Esophagus squamous epithelium (tissue), 5 donors: ENCODE measurements at regions not wholly inside any gene's neighbourhood (a gene's known extent, or its start where the extent isn't known, plus 50 kb on each side); places are given as distances from the start of the nearest gene placed in this dataset.
A peak's percentile ranks its signal among the peaks of the same experiment; 100 is the strongest.

Experiments used
- DNase-seq: peaks from one replicate; lab custom pipeline; 2025; lab: John Stamatoyannopoulos, UW
- H3K27ac ChIP-seq, 4 donors: fragments of 200-600 bp; sonication (generic); one replicate each; pipeline ENCODE4 v1.5.1; 2016 to 2019; ENCODE audit warnings: mild to moderate bottlenecking in 1 of 4
- H3K27me3 ChIP-seq, 4 donors: fragments of 200-600 bp; sonication (generic); 1 replicate in 3 of 4; 2 replicates in 1 of 4; pipeline versions ENCODE4 v1.5.1 to v1.6.0; 2017 to 2021; ENCODE audit warnings: antibody characterized with exemption in 1 of 4
- H3K36me3 ChIP-seq, 3 donors: fragments of 200-600 bp; sonication (generic); one replicate each; pipeline ENCODE4 v1.5.1; 2016 to 2019
- H3K4me1 ChIP-seq, 3 donors: fragments of 200-600 bp; sonication (generic); one replicate each; pipeline ENCODE4 v1.5.1; 2017 to 2019
- H3K4me3 ChIP-seq, 4 donors: fragments of 200-600 bp; sonication (generic); 1 replicate in 3 of 4; 2 replicates in 1 of 4; pipeline ENCODE4 v1.5.1; 2016 to 2019; ENCODE audit warnings: mild to moderate bottlenecking in 2 of 4, moderate library complexity in 1 of 4
- H3K9me3 ChIP-seq, 3 donors: fragments of 200-600 bp; sonication (generic); one replicate each; pipeline ENCODE4 v1.5.1; 2016 to 2019
- POLR2A ChIP-seq, 4 donors: fragments of 450-650 bp; IDR thresholded peaks; one replicate each; pipeline ENCODE4 v1.6.1; 2017; ENCODE audit warnings: antibody characterized with exemption in 4 of 4, mild to moderate bottlenecking in 4 of 4, moderate library complexity in 3 of 4
- WGBS, 2 donors: methylation state at CpG; one replicate each; pipeline ENCODE4 v1.1.5; 2018; 5-methylcytosine and 5-hydroxymethylcytosine counted together
- intact Hi-C: fragments of 100-400 bp; cut with DNase I; formaldehyde crosslinking; loops from one replicate; pipeline ENCODE4 v1.15.0; 2022
- TF ChIP-seq, protein P1 (sequence below), 6 experiments: fragments of 450-650 bp in 4 of 6; fragments of 200-600 bp in 2 of 6; sonication (generic) in 2 of 6; IDR thresholded peaks; one replicate each; pipeline ENCODE4 v1.5.1; 2016 to 2019; ENCODE audit warnings: antibody characterized with exemption in 6 of 6, mild to moderate bottlenecking in 4 of 6, moderate library complexity in 4 of 6
- donor health status: DM: yes; HTN: yes; CAD: no.

- no peak for DNase-seq
- H3K4me3 ChIP-seq = no peak overlapping the region
- no peaks in the 10 kb centered on the region for H3K9me3 ChIP-seq
- intact Hi-C loops = no loop called here
- WGBS, 2 donors = 37 to 49% methylated on average over 6 of the region's 6 CpGs
- peaks cover 0 to 9% (median 0%) of the 10 kb centered on the region in 3 donors for H3K4me1 ChIP-seq
- no peak for TF ChIP-seq POLR2A (IDR thresholded peaks at IDR 0.05)
- TF ChIP-seq, protein P1, sequence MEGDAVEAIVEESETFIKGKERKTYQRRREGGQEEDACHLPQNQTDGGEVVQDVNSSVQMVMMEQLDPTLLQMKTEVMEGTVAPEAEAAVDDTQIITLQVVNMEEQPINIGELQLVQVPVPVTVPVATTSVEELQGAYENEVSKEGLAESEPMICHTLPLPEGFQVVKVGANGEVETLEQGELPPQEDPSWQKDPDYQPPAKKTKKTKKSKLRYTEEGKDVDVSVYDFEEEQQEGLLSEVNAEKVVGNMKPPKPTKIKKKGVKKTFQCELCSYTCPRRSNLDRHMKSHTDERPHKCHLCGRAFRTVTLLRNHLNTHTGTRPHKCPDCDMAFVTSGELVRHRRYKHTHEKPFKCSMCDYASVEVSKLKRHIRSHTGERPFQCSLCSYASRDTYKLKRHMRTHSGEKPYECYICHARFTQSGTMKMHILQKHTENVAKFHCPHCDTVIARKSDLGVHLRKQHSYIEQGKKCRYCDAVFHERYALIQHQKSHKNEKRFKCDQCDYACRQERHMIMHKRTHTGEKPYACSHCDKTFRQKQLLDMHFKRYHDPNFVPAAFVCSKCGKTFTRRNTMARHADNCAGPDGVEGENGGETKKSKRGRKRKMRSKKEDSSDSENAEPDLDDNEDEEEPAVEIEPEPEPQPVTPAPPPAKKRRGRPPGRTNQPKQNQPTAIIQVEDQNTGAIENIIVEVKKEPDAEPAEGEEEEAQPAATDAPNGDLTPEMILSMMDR (IDR thresholded peaks at IDR 0.05) = no peak
- no peak overlapping the region for H3K27ac ChIP-seq
- no peaks in the 10 kb centered on the region for H3K27me3 ChIP-seq
- no peaks in the 10 kb centered on the region for H3K36me3 ChIP-seq
Observed at GRCh38 chr14:95395098-95395737, 75.5 kb upstream of the CLMN start.

DNA sequence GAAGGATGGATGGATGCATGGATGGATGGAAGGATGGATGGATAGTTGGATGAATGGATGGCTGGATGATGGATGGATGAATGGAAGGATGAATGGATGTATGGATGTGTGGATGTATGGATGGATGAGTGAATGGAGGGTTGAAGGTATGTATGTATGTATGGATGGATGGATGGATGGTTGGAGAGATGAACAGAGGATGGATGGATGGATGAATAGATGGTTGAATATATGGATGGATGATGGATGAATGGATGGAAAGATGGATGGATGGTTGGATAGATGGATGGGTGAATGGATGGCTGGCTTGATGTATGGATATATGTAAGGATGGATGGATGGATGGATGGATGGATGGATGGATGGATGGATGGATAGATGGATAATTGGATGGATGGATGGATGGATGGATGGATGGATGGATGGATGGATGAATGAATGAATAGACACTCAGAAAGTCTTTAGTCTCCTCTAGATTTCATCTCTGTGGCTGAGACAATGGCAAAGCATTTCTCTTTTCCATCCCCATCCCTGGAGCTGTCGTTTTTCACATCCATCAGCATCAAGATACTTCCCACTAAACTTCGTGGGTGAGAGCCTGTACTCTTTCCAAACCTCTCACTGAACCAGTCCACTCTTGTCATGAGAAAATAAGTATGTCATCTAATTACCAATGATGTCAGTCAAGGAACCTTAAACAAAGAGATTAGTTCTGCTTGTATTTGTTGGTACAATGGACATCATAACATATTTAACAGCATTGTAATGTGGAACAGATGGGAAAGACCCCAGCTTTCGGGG, 74.8 kb upstream of the CLMN start:
- H3K4me3 ChIP-seq = no peak overlapping the region
- no peak for TF ChIP-seq POLR2A (IDR thresholded peaks at IDR 0.05)
- TF ChIP-seq, protein P1 (IDR thresholded peaks at IDR 0.05) = no peak
- H3K36me3 ChIP-seq = no peaks in the 10 kb centered on the region
- H3K27ac ChIP-seq = no peak overlapping the region
- H3K27me3 ChIP-seq = no peaks in the 10 kb centered on the region
- 36 to 56% methylated on average over 3 of the region's 3 CpGs for WGBS, 2 donors
- intact Hi-C loops = no loop called here
- no peak for DNase-seq
- peaks cover 0 to 9% (median 0%) of the 10 kb centered on the region in 3 donors for H3K4me1 ChIP-seq
- H3K9me3 ChIP-seq = no peaks in the 10 kb centered on the region

GRCh38 chr14:95392841-95393240, 73.1 kb upstream of the CLMN start:
- no peak for TF ChIP-seq POLR2A (IDR thresholded peaks at IDR 0.05)
- TF ChIP-seq, protein P1 (IDR thresholded peaks at IDR 0.05) = no peak
- no peaks in the 10 kb centered on the region for H3K27me3 ChIP-seq
- no peaks in the 10 kb centered on the region for H3K36me3 ChIP-seq
- DNase-seq = no peak
- no peak overlapping the region for H3K4me3 ChIP-seq
- no peaks in the 10 kb centered on the region for H3K9me3 ChIP-seq
- no peak overlapping the region for H3K27ac ChIP-seq
- H3K4me1 ChIP-seq = peaks cover 0 to 9% (median 0%) of the 10 kb centered on the region in 3 donors
- intact Hi-C loops = no loop called here
- 70 to 76% methylated on average over 5 of the region's 5 CpGs for WGBS, 2 donors

GRCh38 chr14:95391331-95391730, 71.6 kb upstream of the CLMN start:
- intact Hi-C loops = no loop called here
- peaks cover 0 to 9% (median 0%) of the 10 kb centered on the region in 3 donors for H3K4me1 ChIP-seq
- 77 to 84% methylated on average over 2 of the region's 2 CpGs for WGBS, 2 donors
- no peak overlapping the region for H3K4me3 ChIP-seq
- H3K27me3 ChIP-seq = peaks cover 0 to 5% (median 0%) of the 10 kb centered on the region in 4 donors
- H3K9me3 ChIP-seq = no peaks in the 10 kb centered on the region
- no peak for TF ChIP-seq POLR2A (IDR thresholded peaks at IDR 0.05)
- TF ChIP-seq, protein P1 (IDR thresholded peaks at IDR 0.05) = no peak
- DNase-seq = no peak
- no peak overlapping the region for H3K27ac ChIP-seq
- H3K36me3 ChIP-seq = no peaks in the 10 kb centered on the region

DNA sequence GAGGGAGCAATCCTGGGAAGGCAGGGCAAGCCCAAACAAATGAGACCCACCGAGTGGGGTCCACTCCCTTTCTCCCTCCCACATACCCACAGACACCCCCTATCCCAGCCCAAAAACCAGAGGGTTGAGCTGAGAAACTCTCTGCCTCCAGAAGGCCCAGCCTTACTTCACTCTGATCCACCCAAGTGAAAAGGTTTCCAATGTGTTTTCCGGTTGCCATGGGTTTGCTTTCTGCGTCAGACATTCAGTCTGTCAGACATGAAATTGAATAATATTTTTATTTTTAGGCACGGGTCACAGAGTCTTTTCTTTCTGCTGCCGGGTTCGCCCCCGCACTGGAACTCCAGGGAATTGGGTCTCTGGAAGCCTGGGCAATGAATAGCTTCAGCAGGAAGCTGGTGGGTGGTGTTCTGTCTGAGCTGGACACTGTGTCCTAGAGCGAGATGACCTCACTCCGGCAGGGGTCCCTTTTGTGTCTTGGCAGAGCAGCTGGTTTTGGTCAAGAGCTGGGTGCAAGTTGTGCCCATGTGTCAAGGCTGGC, 69.8 kb upstream of the CLMN start:
- intact Hi-C loops = no loop called here
- no peak for DNase-seq
- no peaks in the 10 kb centered on the region for H3K9me3 ChIP-seq
- no peak for TF ChIP-seq POLR2A (IDR thresholded peaks at IDR 0.05)
- TF ChIP-seq, protein P1 (IDR thresholded peaks at IDR 0.05) = no peak
- WGBS, 2 donors = 59 to 71% methylated on average over 6 to 8 of the region's 9 CpGs
- peaks cover 0 to 6% (median 0%) of the 10 kb centered on the region in 4 donors for H3K27me3 ChIP-seq
- H3K4me1 ChIP-seq = no peaks in the 10 kb centered on the region
- H3K36me3 ChIP-seq = no peaks in the 10 kb centered on the region
- H3K4me3 ChIP-seq = no peak overlapping the region
- H3K27ac ChIP-seq = peak overlapping the region in 3 of 4 donors; percentile 38 to 52 (median 44)
